ENCODE measurements at regions not wholly inside any gene's neighbourhood (a gene's known extent, or its start where the extent isn't known, plus 50 kb on each side); places are given as distances from the start of the nearest gene placed in this dataset.

DNA sequence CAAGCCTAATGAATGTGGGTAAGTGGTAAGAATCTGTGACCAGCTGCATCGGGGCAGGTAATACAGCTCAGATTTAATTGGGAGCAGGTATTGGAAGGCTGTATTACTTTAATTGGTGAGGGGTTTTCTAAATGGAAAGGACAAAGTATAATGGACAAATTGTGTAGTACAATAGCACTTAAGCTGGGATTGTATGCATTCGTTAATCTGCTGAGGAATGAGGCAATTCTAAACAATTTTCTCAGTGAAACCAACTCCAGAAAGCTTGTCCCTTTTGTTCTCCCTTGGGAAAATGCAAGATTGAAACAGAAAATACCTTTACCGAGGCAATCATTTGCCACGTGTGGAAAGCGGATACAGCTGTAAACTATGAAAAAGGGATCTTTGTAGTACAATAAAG is 801.6 kb upstream of the POU3F3 start:
- TF ChIP-seq POLR2A (IDR thresholded peaks at IDR 0.05; ENCODE audit: low read length) (no peak), GATA1 (IDR thresholded peaks at IDR 0.05; ENCODE audit: low read depth, low read length) (no peak)
